PC-3 (cell line): ENCODE measurements at regions not wholly inside any gene's neighbourhood (a gene's known extent, or its start where the extent isn't known, plus 50 kb on each side); places are given as distances from the start of the nearest gene placed in this dataset.
A peak's percentile ranks its signal among the peaks of the same experiment; 100 is the strongest.

Experiments
- ATAC-seq: fragments of 200-7000 bp; cut with Tn5 transposase; 2 replicates; pipeline ENCODE4 v1.9.1; 2020; ENCODE audit warnings: mild to moderate bottlenecking, moderate library complexity
- BruUV-seq: library from RNA; stranded (reverse); fragments of 400-500 nt; replicated peaks from 2 replicates; lab custom pipeline; 2021; lab: Mats Ljungman, UMichigan
- CTCF ChIA-PET: fragments of 300-600 bp; sonication (Branson Sonifier 250); formaldehyde crosslinking; loops from one replicate; lab custom pipeline; 2022; ENCODE audit warnings: antibody characterized with exemption; lab: Charles Lee
- POLR2A ChIA-PET: fragments of 300-600 bp; sonication (Branson Sonifier 250); formaldehyde crosslinking; loops from one replicate; lab custom pipeline; 2022; ENCODE audit warnings: antibody characterized with exemption; ENCODE audit not compliant: unreplicated experiment; lab: Charles Lee
- DNase-seq: peaks from one replicate; pipeline ENCODE4 v3.0.0-alpha.2; 2015
- H2AFZ ChIP-seq: fragments of 300-600 bp; sonication (generic); 2 replicates; pipeline ENCODE4 v1.6.0; 2016; ENCODE audit warnings: antibody characterized with exemption, low read length
- H3F3A ChIP-seq: fragments of 300-600 bp; sonication (generic); one replicate; pipeline ENCODE4 v1.6.0; 2017; ENCODE audit warnings: antibody characterized with exemption, low read length, control low read depth, mild to moderate bottlenecking; ENCODE audit not compliant: unreplicated experiment
- H3K27ac ChIP-seq: fragments of 300-600 bp; sonication (generic); 2 replicates; pipeline ENCODE4 v1.5.1; 2016; ENCODE audit warnings: mild to moderate bottlenecking, low read length
- H3K27me3 ChIP-seq: fragments of 300-600 bp; sonication (generic); 2 replicates; pipeline ENCODE4 v1.6.1; 2016; ENCODE audit warnings: low read length, mixed read lengths
- H3K36me3 ChIP-seq: fragments of 300-600 bp; sonication (generic); 2 replicates; pipeline ENCODE4 v1.6.1; 2016; ENCODE audit warnings: low read depth, mixed run types, low read length, mixed read lengths
- H3K4me1 ChIP-seq: fragments of 300-600 bp; sonication (generic); 2 replicates; pipeline ENCODE4 v1.5.1; 2016; ENCODE audit warnings: low read length; ENCODE audit not compliant: insufficient read depth
- H3K4me2 ChIP-seq: fragments of 300-600 bp; sonication (generic); 2 replicates; pipeline ENCODE4 v1.6.0; 2016; ENCODE audit warnings: low read length
- H3K4me3 ChIP-seq: fragments of 300-600 bp; sonication (generic); 2 replicates; pipeline ENCODE4 v1.5.1; 2016; ENCODE audit warnings: mild to moderate bottlenecking, low read length, mixed read lengths
- H3K79me2 ChIP-seq: fragments of 300-600 bp; sonication (generic); 2 replicates; pipeline ENCODE4 v1.6.1; 2017; ENCODE audit warnings: low read length, mixed read lengths
- H3K9ac ChIP-seq: fragments of 300-600 bp; sonication (generic); 2 replicates; pipeline ENCODE4 v1.6.0; 2016; ENCODE audit warnings: mild to moderate bottlenecking, low read length
- H3K9me2 ChIP-seq: fragments of 300-600 bp; sonication (generic); replicated peaks from 2 replicates; pipeline ENCODE4 v1.6.1; 2016; ENCODE audit warnings: mixed run types, low read length, mixed read lengths
- H3K9me3 ChIP-seq: fragments of 300-600 bp; sonication (generic); 2 replicates; pipeline ENCODE4 v1.6.1; 2016; ENCODE audit warnings: low read length, mixed read lengths
- H4K20me1 ChIP-seq: fragments of 300-600 bp; sonication (generic); 2 replicates; pipeline ENCODE4 v1.6.1; 2016; ENCODE audit warnings: low read length, mixed read lengths
- EZH2 ChIP-seq: fragments of 300-600 bp; sonication (generic); IDR thresholded peaks from one replicate; pipeline ENCODE4 v1.6.1; 2017; ENCODE audit warnings: antibody characterized with exemption, mild to moderate bottlenecking, low read length; ENCODE audit not compliant: unreplicated experiment
- EZH2phosphoT487 ChIP-seq: fragments of 300-600 bp; sonication (generic); IDR thresholded peaks from 2 replicates; pipeline ENCODE4 v1.6.1; 2018; ENCODE audit warnings: mild to moderate bottlenecking, antibody characterized with exemption, low read length, borderline replicate concordance
- intact Hi-C: fragments of 100-400 bp; cut with micrococcal nuclease; formaldehyde crosslinking; loops from 2 replicates; pipeline ENCODE4 v1.9.0; 2023
- TF ChIP-seq, protein P1 (sequence below): fragments of 300-600 bp; sonication (generic); conservative IDR thresholded peaks from 2 replicates; pipeline ENCODE4 v1.5.1; 2017; ENCODE audit warnings: antibody characterized with exemption, low read depth, mild to moderate bottlenecking, low read length

DNA sequence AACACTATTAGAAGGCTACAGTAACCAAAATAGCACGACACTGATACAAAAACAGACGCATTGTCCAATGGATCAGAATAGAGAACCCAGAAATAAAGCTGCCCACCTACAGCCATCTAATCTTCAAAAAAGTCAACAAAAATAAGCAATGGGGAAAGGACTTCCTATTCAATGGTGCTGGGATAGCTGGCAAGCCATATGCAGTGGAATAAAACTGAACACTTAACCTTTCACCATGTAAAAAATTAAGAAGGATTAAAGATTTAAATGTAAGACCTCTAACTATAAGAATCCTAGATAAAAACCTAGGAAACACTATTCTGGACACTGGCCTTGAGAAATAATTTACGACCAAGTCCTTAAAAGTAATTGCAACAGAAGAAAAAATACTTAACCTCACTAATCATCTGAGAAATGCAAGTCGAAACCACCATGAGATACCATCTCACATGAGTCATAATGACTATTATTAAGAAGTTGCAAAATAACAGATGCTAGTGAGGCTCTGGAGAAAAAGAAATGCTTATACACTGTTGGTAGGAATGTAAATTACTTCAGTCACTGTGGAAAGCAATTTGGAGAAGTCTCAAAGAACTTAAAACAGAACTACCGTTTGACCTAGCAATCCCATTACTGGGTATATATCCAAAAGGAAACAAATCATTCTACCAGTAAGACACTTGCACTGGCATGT is 203.3 kb upstream of the CDH9 start:
- H3K9ac ChIP-seq = no peak overlapping the region

DNA sequence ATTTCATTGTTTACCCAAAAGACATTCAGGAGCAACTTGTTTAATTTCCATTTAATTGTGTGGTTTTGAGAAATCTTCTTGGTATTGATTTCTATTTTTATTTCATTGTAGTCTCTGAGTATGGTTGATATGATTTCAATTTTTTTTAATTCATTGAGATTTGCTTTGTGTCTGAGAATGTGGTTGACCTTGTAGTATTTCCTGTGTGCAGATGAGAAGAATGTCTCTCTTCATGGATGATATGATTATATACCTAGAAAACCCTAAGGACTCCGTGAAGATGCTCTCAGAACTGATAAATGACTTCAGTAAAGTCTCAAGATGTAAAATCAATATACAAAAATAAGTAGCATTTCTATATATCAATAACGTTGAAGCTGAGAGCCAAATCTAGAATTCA is 202.4 kb upstream of the CDH9 start:
- peaks cover 17% of the 10 kb centered on the region for H3K4me1 ChIP-seq
- no peak overlapping the region for H2AFZ ChIP-seq
- H3K27me3 ChIP-seq = no peaks in the 10 kb centered on the region
- H4K20me1 ChIP-seq = no peaks in the 10 kb centered on the region
- TF ChIP-seq EZH2phosphoT487 (no peak), EZH2 (no peak)
- TF ChIP-seq, protein P1, sequence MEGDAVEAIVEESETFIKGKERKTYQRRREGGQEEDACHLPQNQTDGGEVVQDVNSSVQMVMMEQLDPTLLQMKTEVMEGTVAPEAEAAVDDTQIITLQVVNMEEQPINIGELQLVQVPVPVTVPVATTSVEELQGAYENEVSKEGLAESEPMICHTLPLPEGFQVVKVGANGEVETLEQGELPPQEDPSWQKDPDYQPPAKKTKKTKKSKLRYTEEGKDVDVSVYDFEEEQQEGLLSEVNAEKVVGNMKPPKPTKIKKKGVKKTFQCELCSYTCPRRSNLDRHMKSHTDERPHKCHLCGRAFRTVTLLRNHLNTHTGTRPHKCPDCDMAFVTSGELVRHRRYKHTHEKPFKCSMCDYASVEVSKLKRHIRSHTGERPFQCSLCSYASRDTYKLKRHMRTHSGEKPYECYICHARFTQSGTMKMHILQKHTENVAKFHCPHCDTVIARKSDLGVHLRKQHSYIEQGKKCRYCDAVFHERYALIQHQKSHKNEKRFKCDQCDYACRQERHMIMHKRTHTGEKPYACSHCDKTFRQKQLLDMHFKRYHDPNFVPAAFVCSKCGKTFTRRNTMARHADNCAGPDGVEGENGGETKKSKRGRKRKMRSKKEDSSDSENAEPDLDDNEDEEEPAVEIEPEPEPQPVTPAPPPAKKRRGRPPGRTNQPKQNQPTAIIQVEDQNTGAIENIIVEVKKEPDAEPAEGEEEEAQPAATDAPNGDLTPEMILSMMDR = no peak
- H3K36me3 ChIP-seq = no peaks in the 10 kb centered on the region
- ChIA-PET CTCF (no interaction called here), POLR2A (no interaction called here)
- no peak overlapping the region for H3K27ac ChIP-seq
- no peaks in the 10 kb centered on the region for H3F3A ChIP-seq
- ATAC-seq (no peak), DNase-seq (no peak)
- H3K79me2 ChIP-seq = no peaks in the 10 kb centered on the region
- BruUV-seq = no TSS peak
- no peak overlapping the region for H3K9ac ChIP-seq
- H3K9me3 ChIP-seq = no peaks in the 10 kb centered on the region
- no peak overlapping the region for H3K4me2 ChIP-seq
- H3K9me2 ChIP-seq = no peaks in the 10 kb centered on the region; the same call in 1 of the 2 replicates
- intact Hi-C loops = no loop called here
- H3K4me3 ChIP-seq = no peak overlapping the region

More for the DNA sequence above, 203.3 kb upstream of the CDH9 start:
- Histone ChIP-seq H3F3A (no peaks in the 10 kb centered on the region), H2AFZ (no peak overlapping the region), H4K20me1 (no peaks in the 10 kb centered on the region), H3K4me2 (peak overlapping the region; percentile 55), H3K4me1 (peaks cover 17% of the 10 kb centered on the region), H3K79me2 (no peaks in the 10 kb centered on the region), H3K9me2 (no peaks in the 10 kb centered on the region; the same call in 1 of the 2 replicates), H3K27ac (peak overlapping the region; percentile 67), H3K36me3 (no peaks in the 10 kb centered on the region), H3K9me3 (no peaks in the 10 kb centered on the region), H3K27me3 (no peaks in the 10 kb centered on the region), H3K4me3 (0 out of 2 replicates have a peak overlapping the region, but pooled peaks have one; percentile 11)
- peak; percentile 92 for DNase-seq
- no TSS peak for BruUV-seq
- intact Hi-C loops = no loop called here
- CTCF ChIA-PET = no interaction called here
- peak; percentile 98 for ATAC-seq
- TF ChIP-seq EZH2phosphoT487 (no peak), EZH2 (no peak)
- TF ChIP-seq, protein P1 = no peak; the same call in 1 of the 2 replicates
- POLR2A ChIA-PET = no interaction called here

DNA sequence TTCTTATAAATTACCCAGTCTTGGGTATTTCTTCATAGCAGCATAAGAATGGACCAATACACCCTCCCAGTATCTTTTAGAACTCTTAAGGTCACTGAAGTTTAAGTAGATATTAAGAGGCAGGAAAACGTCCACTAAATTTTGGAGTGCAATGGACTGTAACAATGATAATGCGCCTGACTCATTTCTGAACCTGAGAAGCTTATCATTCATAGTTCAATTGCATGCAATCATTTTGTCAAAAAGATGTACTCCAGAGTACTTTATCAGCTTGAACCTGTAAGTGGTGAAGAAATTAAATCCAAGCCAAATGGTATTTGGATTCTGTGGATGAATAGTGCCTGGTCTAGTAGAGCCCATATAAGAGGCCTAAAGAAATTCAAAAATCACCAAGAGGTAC is 196.5 kb upstream of the CDH9 start:
- Histone ChIP-seq H3K27me3 (no peaks in the 10 kb centered on the region), H3K9me2 (no peaks in the 10 kb centered on the region), H4K20me1 (no peaks in the 10 kb centered on the region), H3K27ac (no peak overlapping the region), H3F3A (no peaks in the 10 kb centered on the region), H3K4me1 (no peaks in the 10 kb centered on the region), H3K9me3 (no peaks in the 10 kb centered on the region), H3K36me3 (no peaks in the 10 kb centered on the region), H2AFZ (no peak overlapping the region), H3K4me2 (no peak overlapping the region), H3K9ac (no peak overlapping the region), H3K79me2 (no peaks in the 10 kb centered on the region), H3K4me3 (no peak overlapping the region)
- intact Hi-C loops = no loop called here
- POLR2A ChIA-PET = no interaction called here
- no peak for DNase-seq
- TF ChIP-seq, protein P1 = no peak
- no peak for TF ChIP-seq EZH2
- TF ChIP-seq EZH2phosphoT487 = no peak
- CTCF ChIA-PET = no interaction called here
- no peak for ATAC-seq
- BruUV-seq = no TSS peak
